Stimulated activated CD4-positive, alpha-beta T cell treated with anti-CD3 and anti-CD28 coated beads, Interleukin-15, amount 100 ng/mL, for 24 hours (primary cell): ENCODE measurements at regions not wholly inside any gene's neighbourhood (a gene's known extent, or its start where the extent isn't known, plus 50 kb on each side); places are given as distances from the start of the nearest gene placed in this dataset.

Experiments
- DNase-seq: peaks from one replicate; pipeline ENCODE4 v3.0.0-alpha.2; 2020

GRCh38 chr11:130588471-130588870 lies 140.0 kb downstream of the ADAMTS15 start:
- no peak for DNase-seq

GRCh38 chr11:130592056-130592455 lies 143.6 kb downstream of the ADAMTS15 start:
- DNase-seq = no peak

GRCh38 chr11:130593064-130593463 lies 144.6 kb downstream of the ADAMTS15 start:
- no peak for DNase-seq

DNA sequence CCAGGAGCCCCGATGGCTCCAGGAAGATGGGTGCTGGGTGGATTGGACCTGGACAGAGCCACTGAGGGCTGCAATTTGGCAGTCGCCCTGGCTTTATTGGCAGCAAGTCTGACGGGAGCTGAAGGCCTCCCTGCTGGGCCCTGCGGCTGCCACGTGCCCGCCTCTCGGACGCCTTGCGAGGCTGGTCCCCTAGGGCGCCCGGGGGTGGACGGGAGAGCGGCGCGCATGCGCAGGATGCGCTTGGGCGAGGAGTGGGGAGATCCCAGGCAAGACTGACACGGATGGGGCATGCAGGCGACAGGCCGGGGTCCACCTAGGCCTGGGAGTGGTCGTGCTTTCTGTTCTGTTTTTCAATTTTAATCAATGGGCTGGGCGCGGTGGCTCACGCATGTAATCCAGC lies 150.0 kb downstream of the ADAMTS15 start:
- no peak for DNase-seq

DNA sequence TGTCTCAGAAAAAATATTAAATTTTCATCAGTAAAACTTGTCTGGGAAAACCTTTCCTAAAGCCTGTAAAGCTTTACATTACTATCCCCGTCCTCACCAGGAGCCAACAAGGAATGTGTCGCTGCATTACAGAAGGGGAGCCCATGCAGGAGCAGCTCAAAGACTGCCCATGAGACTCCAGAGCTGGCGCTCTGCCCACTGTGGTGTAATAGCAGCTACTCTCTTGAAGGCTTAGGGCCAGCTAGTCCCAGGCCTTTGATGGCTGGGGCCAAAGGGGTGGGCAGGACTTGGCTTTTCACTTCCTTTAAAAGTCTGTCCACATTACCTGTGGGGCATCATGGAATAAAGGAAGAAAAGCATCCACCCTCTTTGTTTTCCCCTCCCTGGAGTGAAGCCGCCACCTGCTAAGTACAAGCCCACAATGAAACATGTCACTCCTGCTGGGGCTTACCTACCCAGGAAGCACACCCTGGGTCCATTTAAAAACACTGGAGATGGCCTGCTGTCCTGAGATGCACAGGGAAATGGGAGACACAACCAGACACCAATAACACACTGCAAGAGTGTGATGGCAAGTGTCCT lies 150.7 kb downstream of the ADAMTS15 start:
- no peak for DNase-seq

GRCh38 chr11:130600139-130600538 lies 151.7 kb downstream of the ADAMTS15 start:
- no peak for DNase-seq

- no peak for DNase-seq
Measured at GRCh38 chr11:130600616-130601015, 152.2 kb downstream of the ADAMTS15 start.

DNA sequence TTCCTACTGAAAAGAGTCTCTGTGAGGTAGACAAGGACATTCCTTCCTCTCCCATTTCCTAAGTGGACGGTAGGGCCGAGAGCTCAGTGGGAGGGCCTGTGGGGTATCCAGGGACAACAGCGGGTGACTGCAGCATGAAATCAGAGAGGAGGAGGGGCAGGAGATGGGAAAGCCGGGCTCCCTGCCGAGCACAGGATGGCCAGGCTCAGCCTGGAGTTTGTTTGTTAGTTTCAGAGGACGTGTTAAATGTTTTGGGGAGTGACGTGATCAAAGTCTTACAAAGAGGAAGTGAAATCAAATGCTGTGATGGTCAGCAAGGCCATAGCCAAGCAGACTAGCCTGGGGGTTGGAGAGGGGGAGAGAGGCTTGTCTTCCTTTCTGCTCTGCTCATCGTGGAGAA lies 152.7 kb downstream of the ADAMTS15 start:
- no peak for DNase-seq

GRCh38 chr11:130601764-130602460 lies 153.5 kb downstream of the ADAMTS15 start:
- no peak for DNase-seq

- DNase-seq = no peak
Measured at GRCh38 chr11:130602641-130603334, 154.3 kb downstream of the ADAMTS15 start.

GRCh38 chr11:130603335-130603906 lies 155.0 kb downstream of the ADAMTS15 start:
- no peak for DNase-seq

- no peak for DNase-seq
Measured at GRCh38 chr11:130604606-130605005, 156.2 kb downstream of the ADAMTS15 start.

DNA sequence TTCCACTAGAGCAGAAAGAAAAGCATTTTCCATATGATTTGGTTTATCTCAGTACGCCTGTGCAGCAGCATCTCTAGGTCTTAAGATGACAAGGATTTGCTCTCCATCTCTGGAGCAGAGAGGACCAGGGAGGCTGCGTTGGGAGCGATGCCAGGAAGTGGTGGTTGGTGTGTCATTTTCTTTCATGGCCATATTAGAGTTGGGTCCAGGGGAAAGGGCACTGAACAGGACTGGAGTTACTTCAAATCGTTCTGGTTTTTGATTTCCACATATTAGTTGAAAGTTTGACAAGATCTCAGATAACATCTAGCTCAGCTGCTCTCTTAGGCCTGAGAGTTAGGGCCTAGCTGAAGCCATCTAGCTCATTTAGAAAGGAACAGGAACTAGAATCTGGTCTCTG lies 157.7 kb downstream of the ADAMTS15 start:
- no peak for DNase-seq

DNA sequence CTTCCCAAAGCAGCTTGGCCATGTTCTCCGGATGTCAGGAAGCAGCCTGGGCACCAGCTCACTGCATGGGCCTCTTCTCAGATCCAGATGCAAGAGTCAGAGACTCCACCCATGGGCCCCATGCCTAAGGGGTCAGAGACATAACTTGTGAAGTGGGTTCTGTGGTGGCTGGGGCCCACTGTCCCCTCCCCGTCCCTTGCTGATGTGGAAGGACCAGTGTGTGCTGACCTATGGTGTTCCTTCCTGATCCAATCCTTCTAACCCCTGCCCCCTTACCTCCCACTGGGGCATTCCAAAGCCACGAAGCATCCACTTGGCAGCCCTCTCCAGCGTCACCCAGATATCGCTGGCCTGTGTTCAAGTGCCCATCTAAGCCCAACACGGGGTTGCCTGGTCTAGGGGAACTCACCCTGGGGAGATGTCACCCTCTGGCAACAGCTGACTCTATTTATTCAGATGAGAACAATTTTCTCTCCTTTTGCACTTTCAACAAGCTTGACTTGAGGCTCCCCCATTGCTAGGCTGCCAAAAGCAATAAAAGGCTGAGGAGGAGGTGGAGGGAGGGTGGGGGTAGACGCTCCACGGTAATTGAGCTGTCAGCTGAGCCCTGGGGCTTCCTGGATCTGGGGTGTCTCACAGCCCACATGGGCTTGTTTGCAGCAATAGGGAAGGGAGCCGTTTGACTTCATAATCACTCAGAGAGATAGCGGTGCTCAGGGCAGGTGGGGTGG lies 158.5 kb downstream of the ADAMTS15 start:
- DNase-seq = no peak

- no peak for DNase-seq
Measured at GRCh38 chr11:130608287-130608686, 159.8 kb downstream of the ADAMTS15 start.

- DNase-seq = no peak
Measured at GRCh38 chr11:130609121-130610035, 160.9 kb downstream of the ADAMTS15 start.

DNA sequence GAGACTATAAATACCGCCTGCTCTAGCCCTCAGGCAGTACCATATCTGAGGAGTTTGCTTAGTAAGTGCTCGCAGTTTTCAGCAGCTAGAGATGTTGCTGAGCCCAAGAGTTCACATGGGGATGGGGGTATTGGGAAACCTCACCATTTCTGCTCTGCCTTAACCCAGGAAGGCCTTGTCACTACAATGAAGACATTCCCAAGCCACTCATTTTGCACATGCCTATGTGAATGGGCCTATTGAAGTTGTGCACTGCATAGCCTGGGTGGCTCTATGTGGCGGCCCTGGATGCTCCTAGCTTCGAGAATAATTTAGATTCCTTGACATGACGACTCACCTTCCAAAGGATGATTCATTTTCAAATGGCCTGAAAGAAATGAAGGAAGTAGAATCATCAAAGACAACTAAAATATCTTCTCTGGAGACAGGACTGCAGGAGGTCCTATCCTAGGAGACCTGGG lies 163.4 kb downstream of the ADAMTS15 start:
- DNase-seq = no peak

GRCh38 chr11:130612291-130612851 lies 163.9 kb downstream of the ADAMTS15 start:
- DNase-seq = no peak

DNA sequence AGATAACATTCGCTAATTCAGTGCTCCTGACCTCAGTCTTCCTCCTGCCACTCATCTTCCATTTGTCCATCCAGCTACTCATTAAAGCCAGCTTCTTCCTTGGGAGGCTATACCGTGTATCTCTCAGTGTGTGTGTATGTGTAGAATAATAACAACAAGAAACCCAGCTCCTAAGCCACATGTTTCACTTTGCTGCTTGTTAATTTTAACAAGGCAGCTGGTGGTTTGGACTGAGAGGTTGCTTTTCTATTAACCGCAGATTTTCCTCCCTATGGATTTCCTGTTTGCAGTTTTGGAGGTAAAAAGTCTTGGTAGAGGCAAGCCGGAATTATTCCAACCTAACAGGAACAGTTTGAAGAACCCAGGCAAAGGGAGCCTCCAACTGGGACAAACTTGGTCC lies 165.0 kb downstream of the ADAMTS15 start:
- DNase-seq = no peak

GRCh38 chr11:130614591-130614990 lies 166.1 kb downstream of the ADAMTS15 start:
- DNase-seq = no peak

- DNase-seq = no peak
Measured at GRCh38 chr11:130615561-130615960, 167.1 kb downstream of the ADAMTS15 start.

DNA sequence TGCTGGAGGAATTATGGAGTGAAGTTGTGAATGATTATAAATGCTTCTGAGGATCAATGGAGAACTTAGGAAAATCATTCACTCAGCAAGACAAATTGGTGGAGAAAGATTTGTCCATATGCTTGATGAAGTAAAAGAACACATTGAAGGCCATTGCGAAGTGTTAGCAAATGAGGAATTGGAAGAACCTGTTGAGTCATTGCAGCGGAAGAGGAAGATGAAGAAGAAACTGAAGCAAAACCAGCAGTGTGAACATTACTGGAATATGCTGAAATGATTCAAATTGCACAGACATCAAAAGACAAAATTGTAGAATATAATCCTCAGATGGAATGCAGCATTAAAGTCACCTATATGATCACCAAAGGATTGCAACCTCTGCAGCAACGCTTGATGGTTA lies 168.1 kb downstream of the ADAMTS15 start:
- DNase-seq = no peak
